ENCODE measurements at regions not wholly inside any gene's neighbourhood (a gene's known extent, or its start where the extent isn't known, plus 50 kb on each side); places are given as distances from the start of the nearest gene placed in this dataset.
A peak's percentile ranks its signal among the peaks of the same experiment; 100 is the strongest.

DNA sequence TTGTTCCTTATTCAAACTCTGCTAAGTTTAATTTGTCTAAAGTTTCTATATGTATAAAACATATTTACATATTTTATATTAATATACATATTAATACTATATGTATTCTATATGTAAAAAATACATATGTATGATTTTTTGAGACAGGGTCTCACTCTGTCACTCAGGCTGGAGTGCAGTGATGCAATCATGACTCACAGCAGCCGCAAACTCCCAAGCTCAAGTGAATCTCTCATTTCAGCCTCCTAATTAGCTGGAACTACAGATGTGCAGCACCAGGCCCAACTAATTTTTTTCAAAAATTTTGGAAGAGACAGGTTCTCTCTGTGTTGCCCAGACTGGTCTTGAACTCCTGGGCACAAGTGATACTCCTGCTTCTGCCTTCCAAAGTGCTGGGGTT lies 684.9 kb downstream of the TRAM1L1 start:
- DNase-seq = no peak

DNA sequence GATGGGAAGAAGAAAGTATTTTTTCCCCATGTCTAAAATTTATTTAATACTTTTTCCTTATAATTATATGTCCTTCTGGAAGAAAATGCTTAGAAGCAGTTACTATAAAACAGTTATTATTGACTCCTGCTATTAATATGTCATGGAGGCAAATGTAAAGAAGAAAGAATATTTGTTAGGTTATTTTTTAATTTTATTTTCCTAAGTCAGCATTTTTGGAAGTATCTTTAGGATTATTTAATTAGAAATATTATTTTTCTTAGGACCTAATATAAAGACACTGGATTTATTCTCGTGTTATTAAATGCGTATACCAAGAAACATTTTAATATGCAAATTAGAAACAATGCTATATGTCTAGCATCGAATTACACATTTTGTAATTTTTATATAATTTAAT lies 687.7 kb downstream of the TRAM1L1 start:
- DNase-seq = no peak

DNA sequence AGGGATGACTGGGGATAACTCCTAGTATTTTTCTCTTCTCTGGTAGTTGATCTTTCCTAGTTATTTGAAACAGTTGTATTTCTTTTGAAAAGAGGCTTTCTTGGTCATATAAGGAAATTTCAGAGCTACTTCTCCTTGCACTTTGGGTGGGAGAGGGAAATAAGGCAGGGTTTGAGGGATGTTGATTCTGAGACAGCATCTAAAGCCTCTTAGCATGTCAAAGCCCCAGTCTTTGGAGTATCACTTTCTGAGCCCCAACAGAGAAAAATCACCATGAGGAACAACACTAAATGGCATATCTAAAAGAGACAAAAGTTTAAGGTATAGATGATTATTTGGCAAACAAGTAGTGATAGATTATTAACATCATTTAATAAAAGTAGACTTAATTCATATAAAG lies 688.1 kb downstream of the TRAM1L1 start:
- no peak for DNase-seq

GRCh38 chr4:116395408-116395807 lies 690.0 kb downstream of the TRAM1L1 start:
- DNase-seq = no peak

DNA sequence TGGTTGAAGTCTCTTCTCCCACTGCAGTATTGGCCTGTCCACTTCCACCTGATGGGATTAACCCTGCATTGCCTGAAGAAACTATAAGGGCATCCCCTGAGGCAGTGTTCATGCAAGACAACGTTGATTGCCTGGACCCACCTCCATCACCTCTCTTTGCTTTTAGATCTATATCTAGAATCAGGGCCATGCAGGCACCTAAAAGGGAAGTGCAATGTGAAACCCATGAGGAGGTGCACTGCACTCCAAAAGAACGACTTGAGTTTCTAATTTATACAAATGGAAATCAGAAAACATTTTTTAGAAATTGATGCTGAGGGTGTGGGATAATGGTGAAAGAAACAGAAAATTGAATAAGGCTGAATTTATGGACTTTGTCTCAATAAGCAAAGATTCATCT lies 694.4 kb downstream of the TRAM1L1 start:
- DNase-seq = no peak

- no peak for DNase-seq
These were observed 696.2 kb downstream of the TRAM1L1 start for GRCh38 chr4:116389139-116389538.

DNA sequence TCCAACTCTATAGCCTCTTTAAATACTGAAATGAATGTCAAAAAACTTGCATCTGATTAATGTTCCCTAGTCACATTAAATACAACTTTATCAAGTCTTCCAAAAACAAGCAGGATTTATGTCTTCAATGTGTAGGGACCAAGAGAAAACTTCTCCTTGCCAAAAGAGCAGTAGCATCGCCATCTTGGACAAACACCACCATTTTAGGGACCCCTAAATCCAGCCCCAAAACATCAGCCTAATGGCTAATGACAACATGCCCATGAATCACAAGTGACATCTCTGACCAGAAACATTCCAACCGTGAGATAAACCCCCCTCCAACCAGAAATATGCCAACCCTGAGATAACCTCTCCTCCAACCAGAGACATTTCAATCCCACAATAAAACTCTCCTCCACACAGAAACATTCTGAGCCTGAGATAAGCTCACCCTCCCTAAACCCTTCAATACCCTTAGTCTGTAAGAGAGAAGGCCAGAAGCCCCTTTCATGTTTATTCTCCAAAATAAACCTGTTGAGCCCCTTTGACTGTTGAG lies 697.4 kb downstream of the TRAM1L1 start:
- DNase-seq = no peak

DNA sequence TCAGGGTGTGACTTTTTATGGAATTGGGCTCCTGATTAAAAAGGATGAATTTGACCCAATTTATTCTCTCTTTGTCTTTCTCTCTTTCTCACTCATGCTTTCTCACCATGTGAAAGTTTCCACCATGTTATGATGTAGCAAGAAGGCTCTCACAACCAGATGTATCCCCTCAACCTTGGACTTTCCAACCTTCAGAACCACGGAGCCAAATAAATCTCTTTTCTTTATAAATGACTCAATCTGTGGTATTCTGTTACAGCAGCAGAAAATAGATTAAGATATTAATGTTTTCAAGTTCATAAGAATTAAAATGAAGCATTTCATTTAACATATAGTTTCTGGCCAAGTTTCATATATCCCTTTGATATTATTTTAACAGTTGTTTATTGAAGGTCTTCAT lies 698.5 kb downstream of the TRAM1L1 start:
- no peak for DNase-seq

GRCh38 chr4:116385583-116385982 lies 699.8 kb downstream of the TRAM1L1 start:
- no peak for DNase-seq

GRCh38 chr4:116374815-116375214 lies 710.6 kb downstream of the TRAM1L1 start:
- DNase-seq = no peak

- no peak for DNase-seq
These were observed 722.8 kb downstream of the TRAM1L1 start for GRCh38 chr4:116362583-116362982.

- DNase-seq = no peak
These were observed 723.6 kb downstream of the TRAM1L1 start for GRCh38 chr4:116361790-116362189.

GRCh38 chr4:116358633-116359222 lies 726.6 kb downstream of the TRAM1L1 start:
- peak; percentile 6 for DNase-seq

- DNase-seq = no peak
These were observed 727.6 kb downstream of the TRAM1L1 start for GRCh38 chr4:116357758-116358157.

DNA sequence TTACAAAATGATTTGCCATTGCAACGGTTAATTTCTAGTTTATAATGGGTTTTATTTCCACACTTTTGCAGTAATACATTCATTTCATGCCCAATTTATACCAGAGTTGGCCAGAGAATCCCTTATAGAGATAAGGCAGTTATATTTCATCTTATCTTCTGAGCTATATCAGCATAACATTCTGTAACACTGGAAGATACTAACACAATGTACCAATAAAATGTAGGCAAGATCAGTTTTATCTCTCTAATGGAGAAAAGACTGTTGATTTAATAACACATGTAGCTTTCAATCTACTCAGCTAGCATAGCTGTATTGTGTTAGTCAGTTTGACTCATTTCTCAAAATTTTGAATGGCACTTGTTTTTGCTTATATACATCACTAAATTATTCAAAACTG lies 738.6 kb downstream of the TRAM1L1 start:
- no peak for DNase-seq

GRCh38 chr4:116343809-116344208 lies 741.6 kb downstream of the TRAM1L1 start:
- DNase-seq = no peak

DNA sequence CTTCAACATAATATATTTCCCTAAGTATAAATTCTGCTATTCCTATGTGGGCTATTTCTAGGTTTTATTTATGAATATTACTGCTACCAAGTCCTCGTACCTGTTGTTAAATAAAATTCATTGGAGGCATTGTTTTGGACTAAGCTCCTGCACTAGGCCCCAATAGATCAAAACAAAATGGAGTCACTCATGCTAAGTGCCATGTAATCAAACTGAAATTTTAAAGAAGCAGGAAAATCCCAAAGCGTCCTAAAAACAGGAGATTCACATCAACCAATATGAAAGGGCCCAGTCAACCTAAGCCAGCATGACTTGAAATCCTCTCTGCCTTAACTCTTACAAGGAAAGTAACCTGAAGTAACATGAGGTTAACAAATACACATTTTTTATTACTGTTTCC lies 743.2 kb downstream of the TRAM1L1 start:
- no peak for DNase-seq

DNA sequence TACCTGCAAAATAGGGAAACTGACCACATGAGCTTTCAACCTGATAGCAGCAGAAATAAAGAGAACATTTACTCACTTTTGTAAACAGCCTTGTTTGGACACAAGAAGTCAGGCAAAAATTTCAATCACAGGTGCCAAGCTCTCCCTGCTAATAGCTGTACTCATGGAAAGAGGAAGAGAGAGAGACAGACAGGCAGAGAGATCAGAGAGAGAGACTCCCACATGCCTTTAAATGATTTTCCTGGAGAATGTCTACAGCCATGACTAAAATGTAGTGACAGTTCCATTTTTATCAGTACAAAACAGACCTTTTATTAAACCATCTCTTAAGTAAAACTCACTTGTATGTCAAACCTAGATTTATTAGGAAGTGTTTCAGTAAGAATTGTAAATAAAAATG lies 752.9 kb downstream of the TRAM1L1 start:
- DNase-seq = no peak

GRCh38 chr4:116328261-116328860 lies 757.0 kb downstream of the TRAM1L1 start:
- DNase-seq = no peak

DNA sequence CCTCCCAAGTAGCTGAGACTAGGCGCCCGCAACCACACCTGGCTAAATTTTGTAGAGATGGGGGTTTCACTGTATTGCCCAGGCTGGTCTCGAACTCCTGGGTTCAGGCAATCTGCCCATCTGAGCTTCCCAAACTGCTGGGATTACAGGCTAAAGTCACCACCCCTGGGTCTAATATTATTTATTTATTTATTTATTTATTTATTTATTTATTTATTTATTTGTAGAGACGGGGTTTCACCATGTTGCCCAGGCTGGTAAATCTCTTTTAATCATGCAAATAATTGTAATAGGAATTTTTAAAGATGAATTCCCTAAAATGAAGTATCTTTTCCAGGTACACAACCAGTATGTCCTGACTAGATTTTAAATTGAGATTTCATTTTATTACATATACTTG lies 761.8 kb downstream of the TRAM1L1 start:
- DNase-seq = no peak

- DNase-seq = no peak
These were observed 763.9 kb downstream of the TRAM1L1 start for GRCh38 chr4:116321471-116321870.

DNA sequence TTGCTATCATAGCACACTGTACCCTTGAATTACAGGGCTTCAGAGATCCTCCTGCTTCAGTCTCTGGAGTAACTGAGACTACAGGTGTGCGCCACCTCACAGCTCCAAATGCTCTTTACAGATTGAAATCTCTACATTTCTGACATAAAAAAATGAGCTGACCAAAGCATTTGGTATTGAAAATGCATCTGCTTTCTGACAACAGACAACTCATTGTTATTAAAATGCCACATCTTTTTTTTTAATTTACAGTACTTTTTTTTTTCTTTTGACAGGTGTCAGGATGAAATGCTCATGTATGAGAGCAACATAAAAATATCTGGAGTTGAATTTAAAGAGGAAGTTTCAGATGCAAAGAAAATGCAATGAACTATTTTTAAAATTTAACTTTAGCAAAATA lies 764.5 kb downstream of the TRAM1L1 start:
- no peak for DNase-seq

GRCh38 chr4:116303736-116304188 lies 781.6 kb downstream of the TRAM1L1 start:
- no peak for DNase-seq

DNA sequence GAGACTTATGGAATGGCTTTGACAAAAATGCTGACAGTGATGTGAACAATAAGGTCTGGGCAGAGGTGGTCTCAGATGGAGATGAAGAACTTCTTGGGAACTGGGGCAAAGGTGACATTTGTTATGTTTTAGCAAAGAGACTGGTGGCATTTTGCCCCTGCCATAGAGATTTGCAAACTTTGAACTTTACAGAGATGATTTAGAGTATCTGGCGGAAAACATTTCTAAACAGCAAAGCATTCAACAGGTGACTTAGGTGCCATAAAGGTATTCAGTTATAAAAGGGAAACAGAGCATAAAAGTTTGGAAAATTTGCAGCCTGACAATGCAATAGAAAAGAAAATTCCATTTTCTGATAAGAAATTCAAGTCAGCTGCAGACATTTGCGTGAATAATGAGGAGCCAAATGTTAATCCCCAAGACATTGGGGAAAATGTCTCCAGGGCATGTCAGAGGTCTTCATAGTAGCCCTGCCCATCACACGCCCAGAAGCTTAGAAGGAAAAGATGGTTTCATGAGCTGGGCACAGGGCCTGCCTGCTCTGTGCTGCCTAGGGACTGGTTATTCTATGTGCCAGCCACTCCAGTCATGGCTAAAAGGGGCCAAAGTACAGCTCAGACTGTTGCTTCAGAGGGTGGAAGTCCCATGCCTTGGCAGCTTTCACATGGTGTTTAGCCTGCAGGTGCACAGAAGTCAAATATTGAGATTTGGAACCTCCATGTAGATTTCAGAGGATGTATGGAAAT lies 782.2 kb downstream of the TRAM1L1 start:
- no peak for DNase-seq
